ENCODE measurements at regions not wholly inside any gene's neighbourhood (a gene's known extent, or its start where the extent isn't known, plus 50 kb on each side); places are given as distances from the start of the nearest gene placed in this dataset.
"Not testable (repeated sequence)": the region's sequence is repeated elsewhere in the genome, so short reads cannot be mapped to it uniquely, and the experiment has no call there.

GRCh38 chr2:131966671-131967070, 195.1 kb downstream of the ANKRD30BL start:
- not testable (repeated sequence) for H3K4me1 Mint-ChIP-seq; H3K36me3 Mint-ChIP-seq; H3K27ac Mint-ChIP-seq; H3K27me3 Mint-ChIP-seq; ATAC-seq (replicated peaks); H3K9me3 Mint-ChIP-seq; DNase-seq; H3K4me3 Mint-ChIP-seq

- H3K27me3 Mint-ChIP-seq: no peaks in the 10 kb centered on the region
- H3K4me1 Mint-ChIP-seq: no peaks in the 10 kb centered on the region
- H3K27ac Mint-ChIP-seq: no peak overlapping the region
- peaks cover 0 to 3% of the 10 kb centered on the region in 2 donors for H3K9me3 Mint-ChIP-seq
- no peak overlapping the region for H3K4me3 Mint-ChIP-seq
- H3K36me3 Mint-ChIP-seq: no peaks in the 10 kb centered on the region
- no peak for ATAC-seq (replicated peaks)
- DNase-seq: no peak
Measured at GRCh38 chr2:131966256-131966655, 195.5 kb downstream of the ANKRD30BL start.

- H3K9me3 Mint-ChIP-seq; DNase-seq; H3K27ac Mint-ChIP-seq; ATAC-seq (replicated peaks); H3K4me1 Mint-ChIP-seq; H3K4me3 Mint-ChIP-seq; H3K36me3 Mint-ChIP-seq; H3K27me3 Mint-ChIP-seq: not testable (repeated sequence)
Measured at GRCh38 chr2:131958019-131958609, 203.6 kb downstream of the ANKRD30BL start.

DNA sequence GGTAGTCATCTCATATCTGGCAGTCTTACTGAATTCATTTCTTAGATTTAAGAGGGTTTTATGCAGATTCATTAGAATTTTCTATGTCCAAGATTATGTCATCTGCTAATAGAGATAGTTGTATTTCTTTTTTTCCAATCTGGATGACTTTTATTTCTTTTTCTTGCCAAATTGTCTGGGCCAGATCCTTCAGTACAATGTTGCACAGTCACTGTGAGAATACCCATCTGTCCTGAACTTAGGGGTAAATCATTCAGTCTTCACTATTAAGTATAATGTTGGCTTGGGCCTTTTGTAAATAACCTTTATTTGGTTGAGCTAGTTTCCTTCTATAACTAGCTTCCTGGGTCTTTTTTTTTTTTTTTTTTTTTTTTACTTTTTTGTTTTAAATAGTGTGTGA, 213.1 kb downstream of the ANKRD30BL start:
- ATAC-seq (replicated peaks); H3K27ac Mint-ChIP-seq; H3K27me3 Mint-ChIP-seq; H3K9me3 Mint-ChIP-seq; DNase-seq; H3K36me3 Mint-ChIP-seq; H3K4me1 Mint-ChIP-seq; H3K4me3 Mint-ChIP-seq: not testable (repeated sequence)

- not testable (repeated sequence) for H3K4me1 Mint-ChIP-seq; DNase-seq; H3K27ac Mint-ChIP-seq; H3K36me3 Mint-ChIP-seq; H3K4me3 Mint-ChIP-seq; H3K27me3 Mint-ChIP-seq; H3K9me3 Mint-ChIP-seq; ATAC-seq (replicated peaks)
Measured at GRCh38 chr2:131923287-131923686, 238.5 kb downstream of the ANKRD30BL start.

- not testable (repeated sequence) for ATAC-seq (replicated peaks); H3K27ac Mint-ChIP-seq; H3K9me3 Mint-ChIP-seq; H3K36me3 Mint-ChIP-seq; DNase-seq; H3K4me1 Mint-ChIP-seq; H3K27me3 Mint-ChIP-seq; H3K4me3 Mint-ChIP-seq
Measured at GRCh38 chr2:131922854-131923253, 238.9 kb downstream of the ANKRD30BL start.

Data from stimulated activated naive B cell treated with anti-CD40 and anti-IgM and Interleukin-4, amounts not matched to agents 10 μg/mL and 1 μg/mL and 100 μg/mL, for 72 hours (primary cell).